IMR-90 (cell line): ENCODE measurements at regions not wholly inside any gene's neighbourhood (a gene's known extent, or its start where the extent isn't known, plus 50 kb on each side); places are given as distances from the start of the nearest gene placed in this dataset.

Source experiments
- ATAC-seq: fragments of 200-7000 bp; cut with Tn5 transposase; 2 replicates; pipeline ENCODE4 v1.9.1; 2020; ENCODE audit warnings: low read depth, mild to moderate bottlenecking, moderate library complexity
- BruUV-seq: library from RNA; stranded (reverse); fragments of 400-500 nt; replicated peaks from 2 replicates; lab custom pipeline; 2021; lab: Mats Ljungman, UMichigan
- CTCF ChIA-PET: fragments of 300-600 bp; formaldehyde crosslinking; extraction: SDS; loops from one replicate; lab custom pipeline; 2021; ENCODE audit warnings: antibody characterized with exemption; lab: Yijun Ruan, JAX
- POLR2A ChIA-PET: fragments of 300-600 bp; sonication (Branson Sonifier 250); formaldehyde crosslinking; loops from one replicate; lab custom pipeline; 2022; ENCODE audit warnings: antibody characterized with exemption; ENCODE audit not compliant: unreplicated experiment; lab: Charles Lee
- DNase-seq: peaks from one replicate; pipeline ENCODE4 v3.0.0; 2013
- H2AFZ ChIP-seq: replicated peaks from 2 replicates; pipeline ENCODE3; 2013; ENCODE audit warnings: low read length, mild to moderate bottlenecking; ENCODE audit not compliant: poor library complexity
- H2AK5ac ChIP-seq: 2 replicates; pipeline ENCODE4 v1.6.1; 2013; ENCODE audit warnings: low read depth, low read length, inconsistent platforms
- H2AK9ac ChIP-seq: replicated peaks from 2 replicates; pipeline ENCODE3; 2013; ENCODE audit warnings: mild to moderate bottlenecking, low read depth, low read length, moderate library complexity; ENCODE audit not compliant: poor library complexity
- H2BK120ac ChIP-seq: 2 replicates; pipeline ENCODE4 v1.6.1; 2013; ENCODE audit warnings: low read depth, low read length, inconsistent platforms
- H2BK15ac ChIP-seq: 3 replicates; pipeline ENCODE4 v1.6.1; 2013; ENCODE audit warnings: low read depth, low read length, inconsistent platforms
- H2BK20ac ChIP-seq: 2 replicates; pipeline ENCODE4 v1.6.1; 2013; ENCODE audit warnings: low read depth, mild to moderate bottlenecking, inconsistent platforms, low read length, moderate library complexity
- H2BK5ac ChIP-seq: 2 replicates; pipeline ENCODE4 v1.6.1; 2013; ENCODE audit warnings: mild to moderate bottlenecking, low read depth, low read length, inconsistent platforms; ENCODE audit not compliant: poor library complexity, severe bottlenecking
- H3K14ac ChIP-seq: replicated peaks from 2 replicates; pipeline ENCODE4 v1.6.1; 2013; ENCODE audit warnings: low read depth, low read length, inconsistent platforms
- H3K18ac ChIP-seq: 2 replicates; pipeline ENCODE4 v1.6.1; 2013; ENCODE audit warnings: low read depth, low read length, control low read depth
- H3K23ac ChIP-seq: 2 replicates; pipeline ENCODE4 v1.6.1; 2013; ENCODE audit warnings: low read depth, low read length, inconsistent platforms
- H3K27ac ChIP-seq: 2 replicates; pipeline ENCODE4 v1.5.1; 2013; ENCODE audit warnings: mild to moderate bottlenecking, control low read depth, low read length; ENCODE audit not compliant: insufficient read depth
- H3K27me3 ChIP-seq: 2 replicates; pipeline ENCODE4 v1.6.1; 2013; ENCODE audit warnings: low read length; ENCODE audit not compliant: control insufficient read depth, insufficient read depth
- H3K36me3 ChIP-seq: 2 replicates; pipeline ENCODE4 v1.6.1; 2013; ENCODE audit warnings: low read length, mixed read lengths; ENCODE audit not compliant: control insufficient read depth, insufficient read depth
- H3K4ac ChIP-seq: 2 replicates; pipeline ENCODE4 v1.6.1; 2013; ENCODE audit warnings: low read depth, low read length, inconsistent platforms
- H3K4me1 ChIP-seq: 2 replicates; pipeline ENCODE4 v1.6.1; 2013; ENCODE audit warnings: low read length, mixed read lengths; ENCODE audit not compliant: control insufficient read depth, insufficient read depth
- H3K4me2 ChIP-seq: 2 replicates; pipeline ENCODE4 v1.6.1; 2013; ENCODE audit warnings: low read depth, mild to moderate bottlenecking, control low read depth, low read length, moderate library complexity
- H3K4me3 ChIP-seq: 2 replicates; pipeline ENCODE4 v1.5.1; 2013; ENCODE audit warnings: low read depth, mild to moderate bottlenecking, control low read depth, low read length, moderate library complexity; ENCODE audit not compliant: insufficient read depth
- H3K56ac ChIP-seq: 2 replicates; pipeline ENCODE4 v1.6.1; 2013; ENCODE audit warnings: low read length, inconsistent platforms; ENCODE audit not compliant: insufficient read depth; ENCODE audit errors: extremely low read depth
- H3K79me1 ChIP-seq, 2 experiments: 2 replicates each; pipeline ENCODE4 v1.6.1; 2013; ENCODE audit warnings: low read length in 2 of 2, inconsistent platforms in 1 of 2, low read depth in 1 of 2
- H3K9ac ChIP-seq: 2 replicates; pipeline ENCODE4 v1.6.1; 2013; ENCODE audit warnings: low read depth, low read length, control low read depth
- H3K9me1 ChIP-seq: 2 replicates; pipeline ENCODE4 v1.6.1; 2013; ENCODE audit warnings: low read length, inconsistent platforms; ENCODE audit not compliant: insufficient read depth
- H3K9me3 ChIP-seq: 2 replicates; pipeline ENCODE4 v1.6.1; 2013; ENCODE audit warnings: low read length; ENCODE audit not compliant: control insufficient read depth, insufficient read depth
- H4K20me1 ChIP-seq: 2 replicates; pipeline ENCODE4 v1.6.1; 2013; ENCODE audit warnings: low read length, inconsistent platforms; ENCODE audit not compliant: insufficient read depth
- H4K5ac ChIP-seq: 2 replicates; pipeline ENCODE4 v1.6.1; 2013; ENCODE audit warnings: mild to moderate bottlenecking, low read depth, low read length, control low read depth
- H4K8ac ChIP-seq, 2 experiments: 2 replicates each; pipeline ENCODE4 v1.6.1; 2013; ENCODE audit warnings: low read depth in 2 of 2, low read length in 2 of 2, control low read depth in 1 of 2, inconsistent platforms in 1 of 2
- H4K91ac ChIP-seq: 2 replicates; pipeline ENCODE4 v1.6.1; 2013; ENCODE audit warnings: low read depth, low read length, inconsistent platforms; ENCODE audit not compliant: insufficient read depth
- MAZ ChIP-seq: IDR thresholded peaks from 2 replicates; pipeline ENCODE4 v1.6.1; 2012; ENCODE audit warnings: low read depth, mild to moderate bottlenecking, low read length, improper control_type of control experiment, moderate library complexity, borderline replicate concordance
- WGBS, 2 experiments: methylation state at CpG; one replicate each; pipeline versions ENCODE4 v1.1.5 to v1.1.7; 2013; ENCODE audit warnings: missing lambda C conversion rate in 2 of 2; ENCODE audit not compliant: insufficient read length in 1 of 2; ENCODE audit errors: extremely low coverage in 2 of 2; 5-methylcytosine and 5-hydroxymethylcytosine counted together
- dilution Hi-C: fragments of 300-500 bp; cut with HindIII; formaldehyde crosslinking; loops from one replicate; pipeline ENCODE4 v1.14.3; 2018; ENCODE audit warnings: low sequenced_read_pairs; ENCODE audit not compliant: unreplicated experiment
- in situ Hi-C: fragments of 300-500 bp; cut with MboI; formaldehyde crosslinking; loops from 3 replicates; pipeline ENCODE4 v1.14.3; 2019; ENCODE audit warnings: low sequenced_read_pairs, inconsistent platforms, mixed read lengths
- intact Hi-C: fragments of 100-400 bp; cut with micrococcal nuclease; formaldehyde crosslinking; loops from 2 replicates; pipeline ENCODE4 v1.10.0; 2022

DNA sequence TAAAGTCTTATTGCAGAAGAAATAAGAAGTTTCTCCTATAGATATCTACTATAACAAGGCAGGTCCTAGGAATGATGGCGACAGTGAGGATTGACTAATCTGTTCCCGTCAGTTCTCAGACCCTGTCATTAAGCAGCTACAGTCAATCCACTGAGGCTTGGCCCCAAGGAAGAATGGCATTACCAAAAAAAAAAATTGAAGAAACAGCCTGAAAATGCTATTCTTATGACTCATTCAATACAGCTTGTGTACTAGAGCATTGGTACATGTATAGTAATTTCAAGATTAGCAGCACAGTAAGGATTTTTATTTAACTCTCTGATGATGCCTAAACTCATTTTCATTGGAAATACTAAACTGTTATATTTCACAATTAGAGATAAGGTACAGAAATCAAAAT, 1096.1 kb upstream of the NXPH2 start:
- H2BK15ac ChIP-seq, result no peak overlapping the region
- H3K9me1 ChIP-seq, result no peaks in the 10 kb centered on the region
- no peak for ATAC-seq
- H3K56ac ChIP-seq, result no peak overlapping the region
- no peak overlapping the region for H4K8ac ChIP-seq
- H3K79me1 ChIP-seq, result no peaks in the 10 kb centered on the region
- H3K18ac ChIP-seq, result no peak overlapping the region
- in situ Hi-C loops, result no loop called here
- no peak overlapping the region for H3K4ac ChIP-seq
- no peak overlapping the region for H3K4me3 ChIP-seq
- no peak overlapping the region for H3K4me2 ChIP-seq
- H4K20me1 ChIP-seq, result no peaks in the 10 kb centered on the region
- CTCF ChIA-PET, result no interaction called here
- H3K4me1 ChIP-seq, result no peaks in the 10 kb centered on the region
- dilution Hi-C loops, result no loop called here
- H3K36me3 ChIP-seq, result no peaks in the 10 kb centered on the region
- no peak overlapping the region for H4K5ac ChIP-seq
- no peak overlapping the region for H2BK20ac ChIP-seq
- intact Hi-C loops, result no loop called here
- H3K14ac ChIP-seq, result no peak overlapping the region
- H3K27ac ChIP-seq, result no peak overlapping the region
- no peak overlapping the region for H2BK5ac ChIP-seq
- H2AK9ac ChIP-seq, result no peak overlapping the region
- H3K9ac ChIP-seq, result no peak overlapping the region
- H2BK120ac ChIP-seq, result no peak overlapping the region
- H2AK5ac ChIP-seq, result no peak overlapping the region
- POLR2A ChIA-PET, result no interaction called here
- BruUV-seq, result no TSS peak
- H3K27me3 ChIP-seq, result no peaks in the 10 kb centered on the region
- H3K23ac ChIP-seq, result no peak overlapping the region
- TF ChIP-seq MAZ, result no peak
- H3K9me3 ChIP-seq, result peaks cover 4% of the 10 kb centered on the region
- H2AFZ ChIP-seq, result no peak overlapping the region
- no peak overlapping the region for H4K91ac ChIP-seq
- WGBS, 2 experiments, result no CpG with 5 or more reads among the region's 2 CpGs
- no peak for DNase-seq
